Neuronal stem cell (in vitro differentiated cells): ENCODE measurements at regions not wholly inside any gene's neighbourhood (a gene's known extent, or its start where the extent isn't known, plus 50 kb on each side); places are given as distances from the start of the nearest gene placed in this dataset.

Experiments used
- DNase-seq: peaks from one replicate; pipeline ENCODE4 v3.0.0-alpha.2; 2013; ENCODE audit warnings: low spot score
- H2AFZ ChIP-seq: one replicate; pipeline ENCODE4 v1.6.1; 2013; ENCODE audit warnings: mild to moderate bottlenecking, low read length, inconsistent platforms
- H2AK5ac ChIP-seq: 2 replicates; pipeline ENCODE4 v1.6.1; 2013; ENCODE audit warnings: low read depth, mild to moderate bottlenecking, inconsistent platforms, low read length, moderate library complexity, mixed read lengths
- H2BK120ac ChIP-seq: 2 replicates; pipeline ENCODE4 v1.6.1; 2013; ENCODE audit warnings: low read depth, mild to moderate bottlenecking, inconsistent platforms, low read length, moderate library complexity, mixed read lengths
- H2BK12ac ChIP-seq: one replicate; pipeline ENCODE4 v1.6.1; 2013; ENCODE audit warnings: low read length, inconsistent platforms
- H2BK15ac ChIP-seq: 2 replicates; pipeline ENCODE4 v1.6.1; 2013; ENCODE audit warnings: mild to moderate bottlenecking, low read length, inconsistent platforms, mixed read lengths
- H2BK5ac ChIP-seq: one replicate; pipeline ENCODE4 v1.6.1; 2013; ENCODE audit warnings: inconsistent platforms, mild to moderate bottlenecking, low read length, moderate library complexity
- H3K14ac ChIP-seq: one replicate; pipeline ENCODE4 v1.6.1; 2013; ENCODE audit warnings: low read length, inconsistent platforms
- H3K18ac ChIP-seq: 2 replicates; pipeline ENCODE4 v1.6.1; 2013; ENCODE audit warnings: low read length, inconsistent platforms
- H3K23ac ChIP-seq: 2 replicates; pipeline ENCODE4 v1.6.1; 2013; ENCODE audit warnings: low read depth, mild to moderate bottlenecking, mixed read lengths, low read length, inconsistent platforms; ENCODE audit not compliant: poor library complexity
- H3K27ac ChIP-seq: replicated peaks from 3 replicates; pipeline ENCODE4 v1.5.1; 2013; ENCODE audit warnings: low read length, inconsistent platforms
- H3K27me3 ChIP-seq, 3 experiments: 2 replicates each; pipeline ENCODE4 v1.6.1; 2013; ENCODE audit warnings: low read length in 3 of 3, mild to moderate bottlenecking in 2 of 3, inconsistent platforms in 1 of 3, low read depth in 1 of 3, mixed read lengths in 1 of 3, moderate library complexity in 1 of 3; ENCODE audit not compliant: control insufficient read depth in 3 of 3, insufficient read depth in 3 of 3
- H3K36me3 ChIP-seq, 2 donors: replicated peaks in 1 of 2; 2 replicates each; pipeline ENCODE4 v1.6.1; 2013; ENCODE audit warnings: low read length in 2 of 2; ENCODE audit not compliant: control insufficient read depth in 2 of 2, insufficient read depth in 2 of 2
- H3K4ac ChIP-seq: 2 replicates; pipeline ENCODE4 v1.6.1; 2013; ENCODE audit warnings: inconsistent platforms, mild to moderate bottlenecking, low read length, moderate library complexity
- H3K4me1 ChIP-seq, 2 donors: 1 replicate in 1 of 2; 2 replicates in 1 of 2; pipeline ENCODE4 v1.6.1; 2013; ENCODE audit warnings: low read length in 2 of 2, low read depth in 1 of 2; ENCODE audit not compliant: control insufficient read depth in 2 of 2, insufficient read depth in 1 of 2
- H3K4me2 ChIP-seq: one replicate; pipeline ENCODE4 v1.6.1; 2013; ENCODE audit warnings: mild to moderate bottlenecking, low read length, inconsistent platforms; ENCODE audit not compliant: insufficient read depth, poor library complexity, severe bottlenecking
- H3K4me3 ChIP-seq, 2 donors: 2 replicates each; pipeline ENCODE4 v1.5.1; 2013; ENCODE audit warnings: low read length in 2 of 2, mild to moderate bottlenecking in 2 of 2, inconsistent platforms in 1 of 2, moderate library complexity in 1 of 2
- H3K79me1 ChIP-seq: one replicate; pipeline ENCODE4 v1.6.1; 2013; ENCODE audit warnings: low read depth, mild to moderate bottlenecking, inconsistent platforms, low read length, moderate library complexity
- H3K9ac ChIP-seq: one replicate; pipeline ENCODE4 v1.6.1; 2013; ENCODE audit warnings: mild to moderate bottlenecking, low read depth, low read length, inconsistent platforms; ENCODE audit not compliant: poor library complexity
- H3K9me3 ChIP-seq, 2 donors: replicated peaks in 1 of 2; 2 replicates each; pipeline versions ENCODE3 to v1.6.1; 2013; ENCODE audit warnings: low read length in 2 of 2, mild to moderate bottlenecking in 2 of 2, inconsistent platforms in 1 of 2, low read depth in 1 of 2, mixed read lengths in 1 of 2, moderate library complexity in 1 of 2; ENCODE audit not compliant: control insufficient read depth in 2 of 2, insufficient read depth in 1 of 2
- H4K8ac ChIP-seq: one replicate; pipeline ENCODE4 v1.6.1; 2013; ENCODE audit warnings: low read depth, mild to moderate bottlenecking, inconsistent platforms, low read length, moderate library complexity
- H4K91ac ChIP-seq: one replicate; pipeline ENCODE4 v1.6.1; 2013; ENCODE audit warnings: low read length, low read depth, mild to moderate bottlenecking, inconsistent platforms; ENCODE audit not compliant: poor library complexity
- WGBS, 2 donors: extraction: QIAGEN DNeasy Blood & Tissue Kit; methylation state at CpG; one replicate each; pipeline ENCODE4 v1.1.7; 2013; ENCODE audit warnings: missing lambda C conversion rate in 2 of 2, mixed read lengths in 1 of 2; ENCODE audit not compliant: insufficient read length in 2 of 2, insufficient replicate concordance in 1 of 2; ENCODE audit errors: extremely low coverage in 2 of 2; 5-methylcytosine and 5-hydroxymethylcytosine counted together

GRCh38 chr6:151154418-151154817 lies 85.3 kb upstream of the AKAP12 start:
- Histone ChIP-seq H2AK5ac (no peak overlapping the region), H3K27me3 (no peaks in the 10 kb centered on the region), H3K4ac (no peak overlapping the region), H2AFZ (no peak overlapping the region), H2BK120ac (no peak overlapping the region), H3K4me3 (no peak overlapping the region), H3K9me3 (no peaks in the 10 kb centered on the region), H3K36me3 (no peaks in the 10 kb centered on the region), H2BK5ac (no peak overlapping the region), H3K79me1 (no peaks in the 10 kb centered on the region), H3K23ac (no peak overlapping the region), H3K27ac (no peak overlapping the region), H3K4me2 (no peak overlapping the region), H2BK15ac (no peak overlapping the region), H4K8ac (no peak overlapping the region), H3K14ac (no peak overlapping the region), H4K91ac (no peak overlapping the region), H3K9ac (no peak overlapping the region), H2BK12ac (no peak overlapping the region), H3K18ac (no peak overlapping the region), H3K4me1 (peaks cover 3 to 5% of the 10 kb centered on the region in 2 donors)
- no CpG with 5 or more reads among the region's 2 CpGs for WGBS, 2 donors
- DNase-seq = no peak

GRCh38 chr6:151155095-151155494 lies 84.7 kb upstream of the AKAP12 start:
- H3K14ac ChIP-seq = no peak overlapping the region

GRCh38 chr6:151160929-151161757 lies 78.6 kb upstream of the AKAP12 start:
- H3K4me1 ChIP-seq = peaks cover 9 to 12% of the 10 kb centered on the region in 2 donors
- no peak overlapping the region for H3K4me2 ChIP-seq
- peak overlapping the region; percentile 81 for H2AFZ ChIP-seq
- H2BK5ac ChIP-seq = no peak overlapping the region
- no peak overlapping the region for H3K9ac ChIP-seq
- H3K4me3 ChIP-seq = no peak overlapping the region
- DNase-seq = no peak
- no peak overlapping the region for H2AK5ac ChIP-seq
- H4K91ac ChIP-seq = no peak overlapping the region
- H3K79me1 ChIP-seq = no peaks in the 10 kb centered on the region
- H3K27me3 ChIP-seq = no peaks in the 10 kb centered on the region
- no CpG with 5 or more reads among the region's 16 CpGs for WGBS, 2 donors
- H2BK120ac ChIP-seq = no peak overlapping the region
- H3K4ac ChIP-seq = no peak overlapping the region
- H2BK12ac ChIP-seq = no peak overlapping the region
- H3K9me3 ChIP-seq = no peaks in the 10 kb centered on the region
- H3K36me3 ChIP-seq = no peaks in the 10 kb centered on the region
- H3K27ac ChIP-seq = no peak overlapping the region
- no peak overlapping the region for H4K8ac ChIP-seq
- H2BK15ac ChIP-seq = no peak overlapping the region
- H3K23ac ChIP-seq = no peak overlapping the region
- H3K14ac ChIP-seq = no peak overlapping the region
- H3K18ac ChIP-seq = peak overlapping the region; percentile 6

More at GRCh38 chr6:151155095-151155494, 84.7 kb upstream of the AKAP12 start:
- Histone ChIP-seq H2BK5ac (no peak overlapping the region), H4K91ac (no peak overlapping the region), H3K27ac (no peak overlapping the region), H2BK12ac (peak overlapping the region; percentile 41), H2BK15ac (no peak overlapping the region), H3K79me1 (no peaks in the 10 kb centered on the region), H2BK120ac (no peak overlapping the region), H3K27me3 (no peaks in the 10 kb centered on the region), H4K8ac (no peak overlapping the region), H3K4me2 (no peak overlapping the region), H3K36me3 (no peaks in the 10 kb centered on the region), H2AFZ (no peak overlapping the region), H3K23ac (no peak overlapping the region), H3K18ac (no peak overlapping the region), H3K9ac (no peak overlapping the region), H2AK5ac (no peak overlapping the region), H3K9me3 (no peaks in the 10 kb centered on the region), H3K4ac (no peak overlapping the region), H3K4me3 (no peak overlapping the region), H3K4me1 (peaks cover 3 to 5% of the 10 kb centered on the region in 2 donors)
- no peak for DNase-seq
- no CpG with 5 or more reads among the region's 1 CpG for WGBS, 2 donors

DNA sequence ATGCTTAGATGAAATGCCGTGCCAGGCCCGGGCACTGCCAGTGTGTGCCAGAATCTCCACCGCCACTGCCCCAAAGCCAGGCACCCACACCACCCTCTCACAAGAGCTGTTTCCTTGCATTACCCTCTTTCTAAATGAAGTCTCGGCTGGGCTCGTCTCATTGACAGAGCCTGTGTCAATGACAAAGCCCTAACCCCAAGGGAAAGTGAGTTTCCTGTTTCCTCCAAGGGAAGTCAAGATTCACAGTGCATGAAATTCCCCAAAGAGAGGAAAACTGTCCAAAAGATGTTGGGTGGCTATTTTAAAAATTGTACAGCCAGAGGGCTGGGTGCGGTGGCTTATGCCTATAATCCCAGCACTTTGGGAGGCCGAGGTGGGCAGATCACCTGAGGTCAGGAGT lies 75.4 kb upstream of the AKAP12 start:
- no peak overlapping the region for H3K9ac ChIP-seq

More for the DNA sequence above, 75.4 kb upstream of the AKAP12 start:
- no peak overlapping the region for H3K4me2 ChIP-seq
- H3K27ac ChIP-seq = no peak overlapping the region
- H3K79me1 ChIP-seq = no peaks in the 10 kb centered on the region
- DNase-seq = no peak
- H3K27me3 ChIP-seq = no peaks in the 10 kb centered on the region
- no peak overlapping the region for H3K14ac ChIP-seq
- no peak overlapping the region for H2BK5ac ChIP-seq
- no peak overlapping the region for H2BK12ac ChIP-seq
- no peaks in the 10 kb centered on the region for H3K36me3 ChIP-seq
- H2BK15ac ChIP-seq = no peak overlapping the region
- peaks cover 9 to 12% of the 10 kb centered on the region in 2 donors for H3K4me1 ChIP-seq
- WGBS, 2 donors = no CpG with 5 or more reads among the region's 7 CpGs
- H3K23ac ChIP-seq = no peak overlapping the region
- no peak overlapping the region for H4K91ac ChIP-seq
- no peak overlapping the region for H3K4ac ChIP-seq
- H2AK5ac ChIP-seq = no peak overlapping the region
- H4K8ac ChIP-seq = no peak overlapping the region
- H2AFZ ChIP-seq = no peak overlapping the region
- no peak overlapping the region for H2BK120ac ChIP-seq
- no peaks in the 10 kb centered on the region for H3K9me3 ChIP-seq
- H3K4me3 ChIP-seq = no peak overlapping the region
- no peak overlapping the region for H3K18ac ChIP-seq
